ENCODE measurements at regions not wholly inside any gene's neighbourhood (a gene's known extent, or its start where the extent isn't known, plus 50 kb on each side); places are given as distances from the start of the nearest gene placed in this dataset.

- TF ChIP-seq JUNB (IDR thresholded peaks at IDR 0.05; ENCODE audit: unreplicated experiment) (no peak), REST (IDR thresholded peaks at IDR 0.05; ENCODE audit: unreplicated experiment) (no peak), NANOG (IDR thresholded peaks at IDR 0.05; ENCODE audit: borderline replicate concordance) (no peak), EZH2phosphoT487 (IDR thresholded peaks at IDR 0.05; ENCODE audit: unreplicated experiment) (no peak), ZNF114 (CRISPR knock-in tag; IDR thresholded peaks at IDR 0.05) (no peak), CREB1 (CRISPR knock-in tag; IDR thresholded peaks at IDR 0.05; ENCODE audit: low read depth) (no peak), STAT1 (IDR thresholded peaks at IDR 0.05; ENCODE audit: unreplicated experiment) (no peak), POLR2AphosphoS5 (IDR thresholded peaks at IDR 0.05; ENCODE audit: low read depth) (no peak), EZH2 (IDR thresholded peaks at IDR 0.05; ENCODE audit: low read depth, unreplicated experiment) (no peak), ETS1 (IDR thresholded peaks at IDR 0.05) (no peak), ZNF331 (CRISPR knock-in tag; IDR thresholded peaks at IDR 0.05; ENCODE audit: low read depth) (no peak)
- TF ChIP-seq, protein P1, sequence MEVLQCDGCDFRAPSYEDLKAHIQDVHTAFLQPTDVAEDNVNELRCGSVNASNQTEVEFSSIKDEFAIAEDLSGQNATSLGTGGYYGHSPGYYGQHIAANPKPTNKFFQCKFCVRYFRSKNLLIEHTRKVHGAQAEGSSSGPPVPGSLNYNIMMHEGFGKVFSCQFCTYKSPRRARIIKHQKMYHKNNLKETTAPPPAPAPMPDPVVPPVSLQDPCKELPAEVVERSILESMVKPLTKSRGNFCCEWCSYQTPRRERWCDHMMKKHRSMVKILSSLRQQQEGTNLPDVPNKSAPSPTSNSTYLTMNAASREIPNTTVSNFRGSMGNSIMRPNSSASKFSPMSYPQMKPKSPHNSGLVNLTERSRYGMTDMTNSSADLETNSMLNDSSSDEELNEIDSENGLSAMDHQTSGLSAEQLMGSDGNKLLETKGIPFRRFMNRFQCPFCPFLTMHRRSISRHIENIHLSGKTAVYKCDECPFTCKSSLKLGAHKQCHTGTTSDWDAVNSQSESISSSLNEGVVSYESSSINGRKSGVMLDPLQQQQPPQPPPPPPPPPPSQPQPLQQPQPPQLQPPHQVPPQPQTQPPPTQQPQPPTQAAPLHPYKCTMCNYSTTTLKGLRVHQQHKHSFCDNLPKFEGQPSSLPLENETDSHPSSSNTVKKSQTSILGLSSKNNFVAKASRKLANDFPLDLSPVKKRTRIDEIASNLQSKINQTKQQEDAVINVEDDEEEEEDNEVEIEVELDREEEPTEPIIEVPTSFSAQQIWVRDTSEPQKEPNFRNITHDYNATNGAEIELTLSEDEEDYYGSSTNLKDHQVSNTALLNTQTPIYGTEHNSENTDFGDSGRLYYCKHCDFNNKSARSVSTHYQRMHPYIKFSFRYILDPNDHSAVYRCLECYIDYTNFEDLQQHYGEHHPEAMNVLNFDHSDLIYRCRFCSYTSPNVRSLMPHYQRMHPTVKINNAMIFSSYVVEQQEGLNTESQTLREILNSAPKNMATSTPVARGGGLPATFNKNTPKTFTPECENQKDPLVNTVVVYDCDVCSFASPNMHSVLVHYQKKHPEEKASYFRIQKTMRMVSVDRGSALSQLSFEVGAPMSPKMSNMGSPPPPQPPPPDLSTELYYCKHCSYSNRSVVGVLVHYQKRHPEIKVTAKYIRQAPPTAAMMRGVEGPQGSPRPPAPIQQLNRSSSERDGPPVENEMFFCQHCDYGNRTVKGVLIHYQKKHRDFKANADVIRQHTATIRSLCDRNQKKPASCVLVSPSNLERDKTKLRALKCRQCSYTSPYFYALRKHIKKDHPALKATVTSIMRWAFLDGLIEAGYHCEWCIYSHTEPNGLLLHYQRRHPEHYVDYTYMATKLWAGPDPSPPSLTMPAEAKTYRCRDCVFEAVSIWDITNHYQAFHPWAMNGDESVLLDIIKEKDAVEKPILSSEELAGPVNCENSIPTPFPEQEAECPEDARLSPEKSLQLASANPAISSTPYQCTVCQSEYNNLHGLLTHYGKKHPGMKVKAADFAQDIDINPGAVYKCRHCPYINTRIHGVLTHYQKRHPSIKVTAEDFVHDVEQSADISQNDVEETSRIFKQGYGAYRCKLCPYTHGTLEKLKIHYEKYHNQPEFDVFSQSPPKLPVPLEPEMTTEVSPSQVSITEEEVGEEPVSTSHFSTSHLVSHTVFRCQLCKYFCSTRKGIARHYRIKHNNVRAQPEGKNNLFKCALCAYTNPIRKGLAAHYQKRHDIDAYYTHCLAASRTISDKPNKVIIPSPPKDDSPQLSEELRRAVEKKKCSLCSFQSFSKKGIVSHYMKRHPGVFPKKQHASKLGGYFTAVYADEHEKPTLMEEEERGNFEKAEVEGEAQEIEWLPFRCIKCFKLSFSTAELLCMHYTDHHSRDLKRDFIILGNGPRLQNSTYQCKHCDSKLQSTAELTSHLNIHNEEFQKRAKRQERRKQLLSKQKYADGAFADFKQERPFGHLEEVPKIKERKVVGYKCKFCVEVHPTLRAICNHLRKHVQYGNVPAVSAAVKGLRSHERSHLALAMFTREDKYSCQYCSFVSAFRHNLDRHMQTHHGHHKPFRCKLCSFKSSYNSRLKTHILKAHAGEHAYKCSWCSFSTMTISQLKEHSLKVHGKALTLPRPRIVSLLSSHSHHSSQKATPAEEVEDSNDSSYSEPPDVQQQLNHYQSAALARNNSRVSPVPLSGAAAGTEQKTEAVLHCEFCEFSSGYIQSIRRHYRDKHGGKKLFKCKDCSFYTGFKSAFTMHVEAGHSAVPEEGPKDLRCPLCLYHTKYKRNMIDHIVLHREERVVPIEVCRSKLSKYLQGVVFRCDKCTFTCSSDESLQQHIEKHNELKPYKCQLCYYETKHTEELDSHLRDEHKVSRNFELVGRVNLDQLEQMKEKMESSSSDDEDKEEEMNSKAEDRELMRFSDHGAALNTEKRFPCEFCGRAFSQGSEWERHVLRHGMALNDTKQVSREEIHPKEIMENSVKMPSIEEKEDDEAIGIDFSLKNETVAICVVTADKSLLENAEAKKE (CRISPR knock-in tag; IDR thresholded peaks at IDR 0.05) = no peak
- TF ChIP-seq, protein P2, sequence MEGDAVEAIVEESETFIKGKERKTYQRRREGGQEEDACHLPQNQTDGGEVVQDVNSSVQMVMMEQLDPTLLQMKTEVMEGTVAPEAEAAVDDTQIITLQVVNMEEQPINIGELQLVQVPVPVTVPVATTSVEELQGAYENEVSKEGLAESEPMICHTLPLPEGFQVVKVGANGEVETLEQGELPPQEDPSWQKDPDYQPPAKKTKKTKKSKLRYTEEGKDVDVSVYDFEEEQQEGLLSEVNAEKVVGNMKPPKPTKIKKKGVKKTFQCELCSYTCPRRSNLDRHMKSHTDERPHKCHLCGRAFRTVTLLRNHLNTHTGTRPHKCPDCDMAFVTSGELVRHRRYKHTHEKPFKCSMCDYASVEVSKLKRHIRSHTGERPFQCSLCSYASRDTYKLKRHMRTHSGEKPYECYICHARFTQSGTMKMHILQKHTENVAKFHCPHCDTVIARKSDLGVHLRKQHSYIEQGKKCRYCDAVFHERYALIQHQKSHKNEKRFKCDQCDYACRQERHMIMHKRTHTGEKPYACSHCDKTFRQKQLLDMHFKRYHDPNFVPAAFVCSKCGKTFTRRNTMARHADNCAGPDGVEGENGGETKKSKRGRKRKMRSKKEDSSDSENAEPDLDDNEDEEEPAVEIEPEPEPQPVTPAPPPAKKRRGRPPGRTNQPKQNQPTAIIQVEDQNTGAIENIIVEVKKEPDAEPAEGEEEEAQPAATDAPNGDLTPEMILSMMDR (conservative IDR thresholded peaks at IDR 0.05; ENCODE audit: low read depth in 2 of 2) = no peak
- no peaks in the 10 kb centered on the region for H3K27me3 ChIP-seq (ENCODE audit: insufficient read depth)
- H3K9me3 Mint-ChIP-seq = no peaks in the 10 kb centered on the region; the same call in 2 of the 3 replicates
- no peak overlapping the region for H2AFZ ChIP-seq
- no peak overlapping the region for H3K27ac ChIP-seq (ENCODE audit: low read depth)
- H3F3A ChIP-seq (replicated peaks; ENCODE audit: low read depth) = no peaks in the 10 kb centered on the region
- H3K36me3 ChIP-seq (ENCODE audit: insufficient read depth) = no peaks in the 10 kb centered on the region
- no peaks in the 10 kb centered on the region for H3K79me2 ChIP-seq (replicated peaks; ENCODE audit: insufficient read depth)
- no peak overlapping the region for H3K4me3 ChIP-seq
- no peaks in the 10 kb centered on the region for H4K20me1 ChIP-seq (replicated peaks; ENCODE audit: insufficient read depth)
- peaks cover 4% of the 10 kb centered on the region for H3K27me3 Mint-ChIP-seq (ENCODE audit: insufficient read depth, low read depth, poor library complexity)
- no peak overlapping the region for H3K4me2 ChIP-seq
- no peaks in the 10 kb centered on the region for H3K4me1 ChIP-seq (ENCODE audit: insufficient read depth)
- H3K9me2 ChIP-seq (ENCODE audit: insufficient read depth) = peaks cover 12% of the 10 kb centered on the region; the same call in 1 of the 2 replicates
- H3K36me3 Mint-ChIP-seq (ENCODE audit: low read depth) = no peaks in the 10 kb centered on the region
- no peaks in the 10 kb centered on the region; the same call in 2 of the 3 replicates for H3K4me1 Mint-ChIP-seq
- H3K4me3 Mint-ChIP-seq = no peak overlapping the region
- ATAC-seq = no peak
- no peak for DNase-seq (ENCODE audit: low spot score)
- H3K27ac Mint-ChIP-seq = no peak overlapping the region
Observed at GRCh38 chr16:51674615-51675014, 523.5 kb upstream of the SALL1 start.
